Neural progenitor cell (in vitro differentiated cells): ENCODE measurements at regions not wholly inside any gene's neighbourhood (a gene's known extent, or its start where the extent isn't known, plus 50 kb on each side); places are given as distances from the start of the nearest gene placed in this dataset.
A peak's percentile ranks its signal among the peaks of the same experiment; 100 is the strongest.

Source experiments
- DNase-seq: peaks from one replicate; pipeline ENCODE4 v3.0.0-alpha.2; 2016; ENCODE audit warnings: low spot score
- H2AFZ ChIP-seq: fragments of 200-600 bp; sonication (generic); replicated peaks from 2 replicates; pipeline ENCODE4 v1.6.1; 2016; ENCODE audit warnings: antibody characterized with exemption
- H3F3A ChIP-seq: fragments of 200-600 bp; sonication (generic); 2 replicates; pipeline ENCODE4 v1.6.1; 2016; ENCODE audit warnings: antibody characterized with exemption, low read depth
- H3K27ac ChIP-seq: fragments of 200-600 bp; sonication (generic); 2 replicates; pipeline ENCODE4 v1.5.1; 2016; ENCODE audit warnings: mild to moderate bottlenecking
- H3K27me3 ChIP-seq: fragments of 200-600 bp; sonication (generic); 2 replicates; pipeline ENCODE4 v1.6.1; 2016; ENCODE audit warnings: mild to moderate bottlenecking, moderate library complexity
- H3K36me3 ChIP-seq: fragments of 200-600 bp; sonication (generic); 2 replicates; pipeline ENCODE4 v1.5.1; 2016
- H3K4me1 ChIP-seq: fragments of 200-600 bp; sonication (generic); 2 replicates; pipeline ENCODE4 v1.6.1; 2016; ENCODE audit warnings: mixed run types
- H3K4me2 ChIP-seq: fragments of 200-600 bp; sonication (generic); 2 replicates; pipeline ENCODE4 v1.6.1; 2016
- H3K4me3 ChIP-seq: fragments of 200-600 bp; sonication (generic); 2 replicates; pipeline ENCODE4 v1.5.1; 2016
- H3K79me2 ChIP-seq: fragments of 200-600 bp; sonication (generic); 2 replicates; pipeline ENCODE4 v1.6.1; 2016; ENCODE audit warnings: low read depth
- H3K9ac ChIP-seq: fragments of 200-600 bp; sonication (generic); 2 replicates; pipeline ENCODE4 v1.6.1; 2016
- H3K9me3 ChIP-seq: fragments of 200-600 bp; sonication (generic); 2 replicates; pipeline ENCODE4 v1.5.1; 2016; ENCODE audit warnings: low read depth
- H4K20me1 ChIP-seq: fragments of 200-600 bp; sonication (generic); 2 replicates; pipeline ENCODE4 v1.6.1; 2016; ENCODE audit warnings: low read depth
- H3K27ac Mint-ChIP-seq: 3 replicates; pipeline ENCODE4 v1.8.0; 2021; ENCODE audit warnings: mixed read lengths
- H3K27me3 Mint-ChIP-seq: 2 replicates; pipeline ENCODE4 v1.8.0; 2022; ENCODE audit warnings: low read depth, mild to moderate bottlenecking, inconsistent platforms, moderate library complexity, mixed read lengths; ENCODE audit not compliant: insufficient read depth
- H3K36me3 Mint-ChIP-seq: 3 replicates; pipeline ENCODE4 v1.8.0; 2021; ENCODE audit warnings: mixed read lengths
- H3K4me1 Mint-ChIP-seq: 3 replicates; pipeline ENCODE4 v1.8.0; 2021; ENCODE audit warnings: mixed read lengths
- H3K4me3 Mint-ChIP-seq: 3 replicates; pipeline ENCODE4 v1.8.0; 2021; ENCODE audit warnings: mild to moderate bottlenecking, moderate library complexity, mixed read lengths
- H3K9me3 Mint-ChIP-seq: 3 replicates; pipeline ENCODE4 v1.8.0; 2020; ENCODE audit warnings: mixed read lengths
- CTCF ChIP-seq: fragments of 200-600 bp; sonication (generic); IDR thresholded peaks from 2 replicates; pipeline ENCODE4 v1.5.1; 2017; ENCODE audit warnings: antibody characterized with exemption, mild to moderate bottlenecking
- EZH2 ChIP-seq: fragments of 200-600 bp; sonication (generic); IDR thresholded peaks from 2 replicates; pipeline ENCODE4 v1.6.1; 2017; ENCODE audit warnings: antibody characterized with exemption, mild to moderate bottlenecking, moderate library complexity
- EZH2phosphoT487 ChIP-seq: fragments of 200-600 bp; sonication (generic); IDR thresholded peaks from 2 replicates; pipeline ENCODE4 v1.6.1; 2017; ENCODE audit warnings: antibody characterized with exemption

- no peaks in the 10 kb centered on the region for H3K36me3 Mint-ChIP-seq
- DNase-seq: no peak
- peaks cover 16% of the 10 kb centered on the region for H3K9me3 Mint-ChIP-seq
- Histone ChIP-seq H3K27me3 (no peaks in the 10 kb centered on the region), H3K27ac (no peak overlapping the region), H2AFZ (peak overlapping the region; percentile 1), H3K9me3 (no peaks in the 10 kb centered on the region), H3K9ac (no peak overlapping the region), H3K79me2 (no peaks in the 10 kb centered on the region), H3K36me3 (no peaks in the 10 kb centered on the region), H3K4me1 (peaks cover 35% of the 10 kb centered on the region), H3F3A (peaks cover 10% of the 10 kb centered on the region), H4K20me1 (no peaks in the 10 kb centered on the region), H3K4me3 (no peak overlapping the region), H3K4me2 (peak overlapping the region; percentile 4)
- no peaks in the 10 kb centered on the region for H3K27me3 Mint-ChIP-seq
- H3K27ac Mint-ChIP-seq: no peak overlapping the region
- H3K4me3 Mint-ChIP-seq: no peak overlapping the region
- H3K4me1 Mint-ChIP-seq: peaks cover 3% of the 10 kb centered on the region
- TF ChIP-seq EZH2phosphoT487 (no peak), CTCF (no peak), EZH2 (no peak)
These were observed 279.2 kb downstream of the CXCL12 start for GRCh38 chr10:44105696-44106095.

- Histone ChIP-seq H3K27ac (peak overlapping the region; percentile 23), H3K9ac (no peak overlapping the region), H3K36me3 (no peaks in the 10 kb centered on the region), H2AFZ (no peak overlapping the region), H3K4me3 (no peak overlapping the region), H3K9me3 (no peaks in the 10 kb centered on the region), H3K4me1 (peaks cover 36% of the 10 kb centered on the region), H3F3A (peaks cover 10% of the 10 kb centered on the region), H3K4me2 (no peak overlapping the region), H3K79me2 (no peaks in the 10 kb centered on the region), H3K27me3 (no peaks in the 10 kb centered on the region), H4K20me1 (no peaks in the 10 kb centered on the region)
- no peak for TF ChIP-seq EZH2phosphoT487
- TF ChIP-seq EZH2: no peak
- no peak for TF ChIP-seq CTCF
- Mint-ChIP-seq H3K27me3 (no peaks in the 10 kb centered on the region), H3K4me1 (peaks cover 3% of the 10 kb centered on the region), H3K4me3 (no peak overlapping the region), H3K36me3 (no peaks in the 10 kb centered on the region), H3K9me3 (peaks cover 4% of the 10 kb centered on the region), H3K27ac (no peak overlapping the region)
- no peak for DNase-seq
These were observed 282.1 kb downstream of the CXCL12 start for GRCh38 chr10:44102726-44103255.

GRCh38 chr10:44101082-44101481 is 283.8 kb downstream of the CXCL12 start:
- DNase-seq: no peak
- H2AFZ ChIP-seq: no peak overlapping the region
- H3K27me3 Mint-ChIP-seq: no peaks in the 10 kb centered on the region
- TF ChIP-seq EZH2 (no peak), CTCF (no peak), EZH2phosphoT487 (no peak)
- H3F3A ChIP-seq: peaks cover 10% of the 10 kb centered on the region
- H3K27ac Mint-ChIP-seq: no peak overlapping the region
- H3K36me3 ChIP-seq: no peaks in the 10 kb centered on the region
- no peak overlapping the region for H3K27ac ChIP-seq
- H3K36me3 Mint-ChIP-seq: no peaks in the 10 kb centered on the region
- H3K9ac ChIP-seq: no peak overlapping the region
- no peaks in the 10 kb centered on the region for H3K79me2 ChIP-seq
- no peaks in the 10 kb centered on the region for H3K27me3 ChIP-seq
- no peaks in the 10 kb centered on the region for H3K9me3 ChIP-seq
- no peak overlapping the region for H3K4me3 Mint-ChIP-seq
- peaks cover 8% of the 10 kb centered on the region for H3K9me3 Mint-ChIP-seq
- peaks cover 3% of the 10 kb centered on the region for H3K4me1 Mint-ChIP-seq
- peak overlapping the region; percentile 7 for H3K4me2 ChIP-seq
- peaks cover 36% of the 10 kb centered on the region for H3K4me1 ChIP-seq
- no peak overlapping the region for H3K4me3 ChIP-seq
- H4K20me1 ChIP-seq: no peaks in the 10 kb centered on the region
